ENCODE measurements at regions not wholly inside any gene's neighbourhood (a gene's known extent, or its start where the extent isn't known, plus 50 kb on each side); places are given as distances from the start of the nearest gene placed in this dataset.
"Not testable (repeated sequence)": the region's sequence is repeated elsewhere in the genome, so short reads cannot be mapped to it uniquely, and the experiment has no call there.

DNA sequence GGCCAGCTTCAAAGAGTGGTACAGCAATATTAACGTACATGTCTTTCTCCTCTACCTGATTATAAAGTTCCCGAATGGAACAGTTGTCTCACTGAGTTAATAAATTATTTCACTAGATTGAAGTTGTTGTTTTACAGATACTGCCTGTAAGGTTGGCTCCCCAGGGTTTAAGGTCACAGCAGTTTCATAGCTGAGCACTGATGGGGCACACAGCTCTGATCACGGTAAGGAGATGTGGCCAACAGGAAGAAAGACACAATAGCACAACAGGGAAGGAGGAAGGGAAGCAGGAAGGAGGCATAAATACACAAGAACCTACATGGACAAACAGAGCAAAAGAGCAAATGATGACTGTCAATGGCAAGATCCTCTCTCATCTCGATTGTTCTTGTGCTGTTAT, 215.6 kb downstream of the WNT5A start:
- no peak overlapping the region for H3K4me3 ChIP-seq (ENCODE audit: low read length in 2 of 2)
- no peak overlapping the region for H3K9ac ChIP-seq (ENCODE audit: low read length in 2 of 2)
- H3K4me1 ChIP-seq (ENCODE audit: control insufficient read depth, insufficient read depth, low read length) = no peaks in the 10 kb centered on the region
- H3K36me3 ChIP-seq (ENCODE audit: control insufficient read depth in 2 of 2, insufficient read depth in 2 of 2, low read length in 2 of 2) = no peaks in the 10 kb centered on the region
- no peaks in the 10 kb centered on the region for H3K9me3 ChIP-seq (ENCODE audit: control insufficient read depth in 2 of 2, low read length in 2 of 2)
- H3K27ac ChIP-seq (ENCODE audit: low read length) = no peak overlapping the region
- no peaks in the 10 kb centered on the region for H3K27me3 ChIP-seq (ENCODE audit: control insufficient read depth in 1 of 2, insufficient read depth in 2 of 2, low read length in 2 of 2)

DNA sequence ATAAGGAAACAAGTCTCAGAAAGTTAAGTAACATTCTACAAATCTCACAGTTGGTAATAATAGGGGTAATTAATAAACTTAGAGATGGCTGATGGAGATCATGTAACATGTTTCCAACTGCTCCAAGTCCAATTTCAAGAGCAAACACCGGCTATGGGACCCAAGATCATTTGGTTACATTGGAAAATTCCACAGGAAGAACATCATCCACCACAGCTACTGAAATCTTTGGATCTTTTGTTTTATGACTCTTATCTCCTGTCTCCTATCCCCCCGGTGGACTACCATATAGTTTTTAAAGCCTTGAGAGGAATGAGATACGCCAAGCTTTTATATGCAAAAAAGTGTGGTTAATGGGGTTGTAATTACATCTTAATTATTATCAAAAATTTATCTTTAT, 216.1 kb downstream of the WNT5A start:
- Histone ChIP-seq H3K9me3 (ENCODE audit: control insufficient read depth in 2 of 2, low read length in 2 of 2) (no peaks in the 10 kb centered on the region), H3K9ac (ENCODE audit: low read length in 2 of 2) (no peak overlapping the region), H3K27ac (ENCODE audit: low read length) (no peak overlapping the region), H3K4me1 (ENCODE audit: control insufficient read depth, insufficient read depth, low read length) (no peaks in the 10 kb centered on the region), H3K4me3 (ENCODE audit: low read length in 2 of 2) (no peak overlapping the region), H3K27me3 (ENCODE audit: control insufficient read depth in 1 of 2, insufficient read depth in 2 of 2, low read length in 2 of 2) (no peaks in the 10 kb centered on the region), H3K36me3 (ENCODE audit: control insufficient read depth in 2 of 2, insufficient read depth in 2 of 2, low read length in 2 of 2) (no peaks in the 10 kb centered on the region)

DNA sequence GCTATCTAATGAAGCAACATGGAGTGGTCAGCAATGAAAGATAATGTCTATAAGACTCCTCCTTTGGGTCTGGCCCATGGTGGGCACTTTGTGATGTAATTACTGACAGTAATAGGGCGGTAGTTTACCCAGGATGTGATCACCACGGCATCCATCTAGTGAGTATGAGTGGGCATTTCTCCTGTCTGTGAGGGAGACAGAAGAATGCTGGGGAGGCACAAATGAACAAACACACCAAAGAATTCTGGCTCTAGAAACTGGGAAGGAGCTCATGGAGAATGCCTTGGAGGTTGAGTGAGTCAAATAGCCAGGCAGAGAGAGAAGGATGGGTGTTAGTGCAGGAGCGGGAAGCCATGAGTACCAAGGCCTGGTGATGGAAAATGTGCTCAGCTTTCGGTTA, 217.5 kb downstream of the WNT5A start:
- no peaks in the 10 kb centered on the region for H3K27me3 ChIP-seq (ENCODE audit: control insufficient read depth in 1 of 2, insufficient read depth in 2 of 2, low read length in 2 of 2)
- no peaks in the 10 kb centered on the region for H3K36me3 ChIP-seq (ENCODE audit: control insufficient read depth in 2 of 2, insufficient read depth in 2 of 2, low read length in 2 of 2)
- no peaks in the 10 kb centered on the region for H3K4me1 ChIP-seq (ENCODE audit: control insufficient read depth, insufficient read depth, low read length)
- no peak overlapping the region for H3K9ac ChIP-seq (ENCODE audit: low read length in 2 of 2)
- no peak overlapping the region for H3K4me3 ChIP-seq (ENCODE audit: low read length in 2 of 2)
- no peak overlapping the region for H3K27ac ChIP-seq (ENCODE audit: low read length)
- no peaks in the 10 kb centered on the region for H3K9me3 ChIP-seq (ENCODE audit: control insufficient read depth in 2 of 2, low read length in 2 of 2)

DNA sequence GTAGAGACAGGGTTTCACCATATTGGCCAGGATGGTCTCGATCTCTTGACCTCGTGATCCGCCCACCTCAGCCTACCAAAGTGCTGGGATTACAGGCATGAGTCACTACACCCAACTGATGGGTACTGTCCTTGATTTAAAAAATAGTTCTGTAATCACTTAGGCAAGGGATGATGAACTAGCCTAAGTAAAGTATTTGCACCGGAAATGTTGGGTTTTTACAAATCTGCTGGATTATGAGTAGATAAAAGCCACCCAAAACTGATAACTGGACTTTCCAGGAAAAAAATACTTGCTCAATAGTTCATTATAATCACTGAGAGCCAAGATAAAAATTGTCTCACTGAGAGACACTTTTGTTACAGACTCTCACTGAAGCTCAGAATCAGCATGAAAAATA, 218.0 kb downstream of the WNT5A start:
- Histone ChIP-seq H3K36me3 (ENCODE audit: control insufficient read depth in 2 of 2, insufficient read depth in 2 of 2, low read length in 2 of 2) (no peaks in the 10 kb centered on the region), H3K4me1 (ENCODE audit: control insufficient read depth, insufficient read depth, low read length) (no peaks in the 10 kb centered on the region), H3K9ac (ENCODE audit: low read length in 2 of 2) (no peak overlapping the region), H3K9me3 (ENCODE audit: control insufficient read depth in 2 of 2, low read length in 2 of 2) (no peaks in the 10 kb centered on the region), H3K27ac (ENCODE audit: low read length) (no peak overlapping the region), H3K4me3 (ENCODE audit: low read length in 2 of 2) (no peak overlapping the region), H3K27me3 (ENCODE audit: control insufficient read depth in 1 of 2, insufficient read depth in 2 of 2, low read length in 2 of 2) (no peaks in the 10 kb centered on the region)

DNA sequence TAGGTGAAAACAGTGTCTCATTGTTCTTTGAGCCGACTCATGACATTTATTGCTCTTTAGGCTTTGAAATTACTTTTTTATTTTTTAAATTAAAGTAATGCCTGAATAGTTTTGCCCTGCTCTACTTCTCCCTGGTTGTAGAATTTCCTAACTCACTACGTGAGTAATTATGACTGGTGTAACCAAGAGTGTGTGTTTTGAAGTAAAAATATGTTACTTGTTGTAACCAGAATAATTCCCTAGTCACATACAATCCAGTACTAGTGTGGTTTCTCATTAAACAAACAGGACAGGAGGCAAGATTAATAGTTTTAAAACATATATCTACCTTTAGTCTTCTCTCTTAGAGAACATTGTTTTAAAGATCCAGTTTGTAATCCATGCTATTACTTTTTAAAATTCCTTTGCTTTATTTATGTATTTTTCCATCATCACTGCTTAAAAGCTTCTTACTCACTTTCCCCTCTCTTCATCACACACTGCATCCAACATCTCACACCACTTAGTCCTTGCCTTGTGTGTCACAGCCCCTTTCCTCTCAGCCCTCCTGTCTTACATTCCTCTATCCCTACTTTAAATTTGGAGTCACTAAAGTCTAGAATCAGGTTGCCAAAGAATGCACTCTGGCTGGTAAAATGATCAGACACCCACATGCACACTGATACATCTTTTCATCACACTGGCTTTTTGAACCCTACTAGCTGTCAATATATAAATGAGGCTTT, 219.7 kb downstream of the WNT5A start:
- Histone ChIP-seq H3K9me3 (ENCODE audit: control insufficient read depth in 2 of 2, low read length in 2 of 2) (no peaks in the 10 kb centered on the region), H3K27ac (ENCODE audit: low read length) (no peak overlapping the region), H3K4me1 (ENCODE audit: control insufficient read depth, insufficient read depth, low read length) (no peaks in the 10 kb centered on the region), H3K4me3 (ENCODE audit: low read length in 2 of 2) (no peak overlapping the region), H3K36me3 (ENCODE audit: control insufficient read depth in 2 of 2, insufficient read depth in 2 of 2, low read length in 2 of 2) (no peaks in the 10 kb centered on the region), H3K27me3 (ENCODE audit: control insufficient read depth in 1 of 2, insufficient read depth in 2 of 2, low read length in 2 of 2) (no peaks in the 10 kb centered on the region), H3K9ac (ENCODE audit: low read length in 2 of 2) (no peak overlapping the region)

DNA sequence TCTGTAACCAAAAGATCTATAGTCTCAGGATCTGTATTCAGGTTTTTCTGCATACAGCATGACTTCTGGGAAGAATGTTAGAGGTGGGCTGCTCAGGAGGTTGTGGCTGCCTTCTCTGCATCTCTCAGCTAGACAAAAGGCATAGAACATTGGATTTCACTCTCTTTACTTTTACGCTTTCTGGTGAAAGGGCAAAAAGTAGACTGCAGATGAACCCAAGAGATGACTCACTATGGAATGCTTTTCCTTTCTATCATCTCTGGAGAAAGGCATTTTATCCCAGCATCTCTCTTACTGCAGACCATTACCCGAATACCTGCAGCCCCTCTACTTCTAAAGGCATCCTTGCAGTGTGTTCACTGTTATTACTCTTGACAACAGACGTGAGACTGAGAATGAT, 222.2 kb downstream of the WNT5A start:
- no peak overlapping the region for H3K27ac ChIP-seq (ENCODE audit: low read length)
- H3K9me3 ChIP-seq (ENCODE audit: control insufficient read depth in 2 of 2, low read length in 2 of 2) = no peaks in the 10 kb centered on the region
- no peak overlapping the region for H3K9ac ChIP-seq (ENCODE audit: low read length in 2 of 2)
- no peaks in the 10 kb centered on the region for H3K27me3 ChIP-seq (ENCODE audit: control insufficient read depth in 1 of 2, insufficient read depth in 2 of 2, low read length in 2 of 2)
- H3K4me1 ChIP-seq (ENCODE audit: control insufficient read depth, insufficient read depth, low read length) = no peaks in the 10 kb centered on the region
- H3K4me3 ChIP-seq (ENCODE audit: low read length in 2 of 2) = no peak overlapping the region
- no peaks in the 10 kb centered on the region for H3K36me3 ChIP-seq (ENCODE audit: control insufficient read depth in 2 of 2, insufficient read depth in 2 of 2, low read length in 2 of 2)

DNA sequence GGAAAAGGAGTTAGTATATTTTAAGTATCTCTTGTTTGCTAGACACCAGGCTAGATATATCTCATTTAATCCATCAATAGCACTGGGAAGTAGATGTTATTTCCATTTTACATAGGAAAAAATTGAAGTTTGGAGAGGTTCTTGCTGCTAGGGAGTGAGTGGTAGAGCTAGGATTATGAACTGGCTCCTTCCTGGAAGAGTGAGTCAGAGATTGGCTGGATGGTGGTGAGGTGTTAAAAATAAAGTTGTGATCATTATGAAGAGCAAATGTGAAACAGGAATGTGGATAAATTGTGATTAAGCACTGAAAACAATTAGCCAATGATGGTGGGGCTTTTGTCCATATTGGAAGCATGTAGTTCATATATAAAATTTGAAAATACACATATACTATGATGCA, 234.2 kb downstream of the WNT5A start:
- Histone ChIP-seq H3K9ac (ENCODE audit: low read length in 2 of 2) (no peak overlapping the region), H3K4me3 (ENCODE audit: low read length in 2 of 2) (no peak overlapping the region), H3K4me1 (ENCODE audit: control insufficient read depth, insufficient read depth, low read length) (no peaks in the 10 kb centered on the region), H3K27ac (ENCODE audit: low read length) (no peak overlapping the region), H3K9me3 (ENCODE audit: control insufficient read depth in 2 of 2, low read length in 2 of 2) (no peaks in the 10 kb centered on the region), H3K27me3 (ENCODE audit: control insufficient read depth in 1 of 2, insufficient read depth in 2 of 2, low read length in 2 of 2) (no peaks in the 10 kb centered on the region), H3K36me3 (ENCODE audit: control insufficient read depth in 2 of 2, insufficient read depth in 2 of 2, low read length in 2 of 2) (no peaks in the 10 kb centered on the region)

DNA sequence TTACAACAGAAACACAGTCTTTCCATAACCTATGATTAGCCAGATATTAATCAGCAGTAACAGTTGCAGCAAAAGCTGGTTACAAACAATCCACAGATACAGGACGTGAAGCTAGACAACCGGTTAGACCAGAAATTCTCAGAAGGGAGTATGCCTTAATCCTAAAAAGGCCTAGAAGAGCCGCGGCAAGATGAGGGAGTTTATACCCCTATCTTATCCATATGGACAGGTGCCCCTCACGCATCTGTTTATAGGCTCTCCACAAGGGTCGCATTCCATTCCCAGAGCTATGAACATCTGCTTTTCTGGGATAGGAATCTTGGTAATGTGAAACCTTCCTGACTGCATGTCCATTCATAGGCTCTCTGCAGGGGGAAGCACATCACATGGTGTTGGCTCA, 237.9 kb downstream of the WNT5A start:
- H3K4me1 ChIP-seq (ENCODE audit: control insufficient read depth, insufficient read depth, low read length); H3K4me3 ChIP-seq (ENCODE audit: low read length in 2 of 2); H3K9ac ChIP-seq (ENCODE audit: low read length in 2 of 2): not testable (repeated sequence)

DNA sequence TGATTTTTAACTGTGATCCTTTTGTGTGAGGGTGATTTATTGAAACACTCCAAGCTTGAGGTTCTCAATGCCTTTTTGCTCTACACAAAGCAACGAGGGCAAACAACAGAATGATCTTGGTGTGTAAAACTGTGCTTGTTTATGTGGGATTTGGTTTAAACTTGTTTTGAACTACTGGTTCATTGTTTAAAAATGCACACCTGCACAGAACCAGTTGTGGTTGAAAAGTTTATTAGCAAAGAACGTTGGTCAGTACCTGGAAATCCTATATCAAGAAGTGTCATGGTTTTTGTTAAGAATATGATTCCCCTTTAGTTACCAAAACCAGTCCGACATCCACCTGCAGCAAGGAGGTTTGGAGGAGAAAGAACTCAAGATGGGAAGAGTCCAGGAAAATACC, 239.4 kb downstream of the WNT5A start:
- Histone ChIP-seq H3K9ac (ENCODE audit: low read length in 2 of 2) (no peak overlapping the region), H3K27ac (ENCODE audit: low read length) (no peak overlapping the region), H3K9me3 (ENCODE audit: control insufficient read depth in 2 of 2, low read length in 2 of 2) (no peaks in the 10 kb centered on the region), H3K4me1 (ENCODE audit: control insufficient read depth, insufficient read depth, low read length) (no peaks in the 10 kb centered on the region), H3K36me3 (ENCODE audit: control insufficient read depth in 2 of 2, insufficient read depth in 2 of 2, low read length in 2 of 2) (no peaks in the 10 kb centered on the region), H3K4me3 (ENCODE audit: low read length in 2 of 2) (no peak overlapping the region), H3K27me3 (ENCODE audit: control insufficient read depth in 1 of 2, insufficient read depth in 2 of 2, low read length in 2 of 2) (no peaks in the 10 kb centered on the region)

More for the DNA sequence above, 237.9 kb downstream of the WNT5A start:
- H3K27me3 ChIP-seq (ENCODE audit: control insufficient read depth in 1 of 2, insufficient read depth in 2 of 2, low read length in 2 of 2); H3K9me3 ChIP-seq (ENCODE audit: control insufficient read depth in 2 of 2, low read length in 2 of 2); H3K27ac ChIP-seq (ENCODE audit: low read length); H3K36me3 ChIP-seq (ENCODE audit: control insufficient read depth in 2 of 2, insufficient read depth in 2 of 2, low read length in 2 of 2): not testable (repeated sequence)

DNA sequence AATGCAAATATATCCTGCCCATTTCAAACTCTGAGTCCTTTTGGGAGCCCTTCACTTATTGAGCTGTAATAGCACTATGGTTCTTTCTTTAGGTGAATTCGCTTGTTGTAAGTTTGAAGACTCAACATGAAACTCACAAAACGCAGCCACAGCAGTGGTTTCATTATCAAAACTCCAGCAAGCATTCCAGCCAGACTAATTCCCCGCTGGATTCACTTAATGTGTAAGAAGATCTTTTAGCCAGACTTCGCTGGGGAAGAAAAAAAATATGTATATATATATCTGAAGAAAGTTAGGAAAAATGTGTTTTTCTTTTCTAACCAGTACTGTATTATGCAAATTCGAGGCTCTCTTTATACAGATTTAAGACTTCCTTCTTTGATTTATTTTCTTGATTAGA, 241.1 kb downstream of the WNT5A start:
- H3K27me3 ChIP-seq (ENCODE audit: control insufficient read depth in 1 of 2, insufficient read depth in 2 of 2, low read length in 2 of 2) = no peaks in the 10 kb centered on the region
- H3K4me1 ChIP-seq (ENCODE audit: control insufficient read depth, insufficient read depth, low read length) = no peaks in the 10 kb centered on the region
- no peak overlapping the region for H3K4me3 ChIP-seq (ENCODE audit: low read length in 2 of 2)
- no peaks in the 10 kb centered on the region for H3K36me3 ChIP-seq (ENCODE audit: control insufficient read depth in 2 of 2, insufficient read depth in 2 of 2, low read length in 2 of 2)
- no peaks in the 10 kb centered on the region for H3K9me3 ChIP-seq (ENCODE audit: control insufficient read depth in 2 of 2, low read length in 2 of 2)
- no peak overlapping the region for H3K9ac ChIP-seq (ENCODE audit: low read length in 2 of 2)
- H3K27ac ChIP-seq (ENCODE audit: low read length) = no peak overlapping the region

DNA sequence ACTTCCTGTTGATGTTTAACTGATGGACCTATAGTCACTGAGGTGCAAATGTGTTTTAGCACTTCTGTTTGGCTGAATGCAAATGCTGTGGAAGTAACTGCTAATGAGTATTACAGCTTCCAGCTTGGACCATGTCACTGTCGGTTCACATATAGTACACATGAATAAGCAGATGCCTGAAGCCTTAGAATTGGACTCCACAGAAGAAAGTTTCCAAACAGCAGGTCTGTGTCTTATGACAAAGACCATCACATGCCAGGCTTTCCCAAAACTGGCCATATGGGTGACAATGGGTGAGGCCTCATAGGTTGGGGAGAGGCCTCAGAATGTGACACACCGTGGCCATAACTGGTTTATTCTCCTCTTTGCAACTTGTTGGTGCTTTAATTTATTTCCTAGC, 241.8 kb downstream of the WNT5A start:
- Histone ChIP-seq H3K9me3 (ENCODE audit: control insufficient read depth in 2 of 2, low read length in 2 of 2) (no peaks in the 10 kb centered on the region), H3K27me3 (ENCODE audit: control insufficient read depth in 1 of 2, insufficient read depth in 2 of 2, low read length in 2 of 2) (no peaks in the 10 kb centered on the region), H3K4me1 (ENCODE audit: control insufficient read depth, insufficient read depth, low read length) (no peaks in the 10 kb centered on the region), H3K4me3 (ENCODE audit: low read length in 2 of 2) (no peak overlapping the region), H3K36me3 (ENCODE audit: control insufficient read depth in 2 of 2, insufficient read depth in 2 of 2, low read length in 2 of 2) (no peaks in the 10 kb centered on the region), H3K27ac (ENCODE audit: low read length) (no peak overlapping the region), H3K9ac (ENCODE audit: low read length in 2 of 2) (no peak overlapping the region)

Data from stomach smooth muscle (tissue), 2 donors.